ENCODE measurements at regions not wholly inside any gene's neighbourhood (a gene's known extent, or its start where the extent isn't known, plus 50 kb on each side); places are given as distances from the start of the nearest gene placed in this dataset.

- TF ChIP-seq CTCF (IDR thresholded peaks at IDR 0.05 in 4 of 5, conservative IDR thresholded peaks at IDR 0.05 in 1 of 5) (no peak), POLR2A (IDR thresholded peaks at IDR 0.05) (no peak)
Measured at GRCh38 chr10:28243923-28244322, 58.9 kb downstream of the MPP7 start.
